HG03103 (cell line): ENCODE measurements at regions not wholly inside any gene's neighbourhood (a gene's known extent, or its start where the extent isn't known, plus 50 kb on each side); places are given as distances from the start of the nearest gene placed in this dataset.

Experiments used
- ATAC-seq: cut with Tn5 transposase; IDR thresholded peaks from one replicate; pipeline ENCODE4 v1.9.1; 2021; ENCODE audit warnings: low read depth; ENCODE audit not compliant: unreplicated experiment

- ATAC-seq: no peak
Observed at GRCh38 chr4:164440199-164440598, 313.7 kb upstream of the SMIM31 start.

GRCh38 chr4:164441109-164441508 is 312.8 kb upstream of the SMIM31 start:
- no peak for ATAC-seq

GRCh38 chr4:164442180-164442579 is 311.8 kb upstream of the SMIM31 start:
- ATAC-seq: no peak

- ATAC-seq: no peak
Observed at GRCh38 chr4:164446516-164446915, 307.4 kb upstream of the SMIM31 start.

- no peak for ATAC-seq
Observed at GRCh38 chr4:164461901-164462300, 292.0 kb upstream of the SMIM31 start.

- no peak for ATAC-seq
Observed at GRCh38 chr4:164462471-164462870, 291.5 kb upstream of the SMIM31 start.

- ATAC-seq: no peak
Observed at GRCh38 chr4:164464313-164464712, 289.6 kb upstream of the SMIM31 start.

GRCh38 chr4:164467493-164467892 is 286.4 kb upstream of the SMIM31 start:
- no peak for ATAC-seq

GRCh38 chr4:164481306-164482091 is 272.4 kb upstream of the SMIM31 start:
- ATAC-seq: no peak

GRCh38 chr4:164482092-164482404 is 271.9 kb upstream of the SMIM31 start:
- no peak for ATAC-seq

- no peak for ATAC-seq
Observed at GRCh38 chr4:164482758-164483157, 271.2 kb upstream of the SMIM31 start.

GRCh38 chr4:164483711-164484110 is 270.2 kb upstream of the SMIM31 start:
- ATAC-seq: no peak

GRCh38 chr4:164484551-164484950 is 269.4 kb upstream of the SMIM31 start:
- no peak for ATAC-seq

GRCh38 chr4:164485136-164485535 is 268.8 kb upstream of the SMIM31 start:
- ATAC-seq: no peak

GRCh38 chr4:164488114-164488513 is 265.8 kb upstream of the SMIM31 start:
- no peak for ATAC-seq

- no peak for ATAC-seq
Observed at GRCh38 chr4:164501074-164501473, 252.9 kb upstream of the SMIM31 start.

GRCh38 chr4:164503874-164504273 is 250.1 kb upstream of the SMIM31 start:
- ATAC-seq: no peak

- no peak for ATAC-seq
Observed at GRCh38 chr4:164508097-164508496, 245.8 kb upstream of the SMIM31 start.

GRCh38 chr4:164508771-164509170 is 245.2 kb upstream of the SMIM31 start:
- no peak for ATAC-seq

GRCh38 chr4:164509951-164510350 is 244.0 kb upstream of the SMIM31 start:
- ATAC-seq: no peak

- no peak for ATAC-seq
Observed at GRCh38 chr4:164512124-164512523, 241.8 kb upstream of the SMIM31 start.

- ATAC-seq: no peak
Observed at GRCh38 chr4:164514765-164515164, 239.2 kb upstream of the SMIM31 start.

GRCh38 chr4:164524789-164525188 is 229.1 kb upstream of the SMIM31 start:
- no peak for ATAC-seq
